ENCODE measurements at regions not wholly inside any gene's neighbourhood (a gene's known extent, or its start where the extent isn't known, plus 50 kb on each side); places are given as distances from the start of the nearest gene placed in this dataset.
"Not testable (repeated sequence)": the region's sequence is repeated elsewhere in the genome, so short reads cannot be mapped to it uniquely, and the experiment has no call there.

DNA sequence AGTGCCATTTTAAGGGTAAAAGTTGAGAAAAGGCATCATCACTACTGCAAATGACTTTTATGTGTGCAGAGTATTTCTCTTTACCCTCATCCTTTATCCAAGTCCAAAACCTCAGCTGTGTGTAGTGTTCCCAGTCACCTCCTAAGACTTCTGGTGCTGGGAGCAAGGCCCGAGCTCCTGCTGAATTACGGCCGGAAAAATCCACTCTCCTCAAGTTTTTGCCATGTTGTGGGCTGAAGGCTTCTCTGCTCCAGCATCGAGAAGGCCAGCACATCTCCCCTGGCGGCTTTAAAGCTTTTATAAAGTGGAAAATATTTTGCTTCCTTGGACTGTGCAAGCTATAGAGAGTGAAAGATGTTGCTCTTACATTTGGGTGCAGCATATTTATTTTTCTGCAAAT lies 153.2 kb upstream of the THBS2 start:
- DNase-seq (ENCODE audit: insufficient read length, low spot score) (no peak), FAIRE-seq (no peak)

DNA sequence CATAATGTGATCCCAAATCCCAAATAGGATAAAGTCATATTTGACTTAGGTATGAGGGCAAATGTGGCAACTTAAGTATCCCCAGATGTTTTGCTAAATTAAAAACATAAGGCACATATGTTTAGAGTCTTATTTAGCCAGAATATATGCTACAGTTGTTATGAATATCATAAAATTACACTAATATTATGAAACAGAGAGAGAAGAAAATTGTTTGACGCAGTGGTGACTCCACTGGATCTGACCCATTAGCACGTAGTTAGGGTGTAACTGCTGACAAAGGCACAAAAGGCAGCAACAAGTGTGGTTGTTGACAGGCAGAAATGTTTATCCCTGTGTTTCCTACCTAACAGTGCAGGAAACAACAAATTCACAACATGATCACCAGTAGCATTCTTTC lies 152.4 kb upstream of the THBS2 start:
- DNase-seq (ENCODE audit: insufficient read length, low spot score) = no peak
- TF ChIP-seq POLR2A (IDR thresholded peaks at IDR 0.05; ENCODE audit: low read depth, low read length) = no peak

More for the DNA sequence above, 153.2 kb upstream of the THBS2 start:
- TF ChIP-seq POLR2A (IDR thresholded peaks at IDR 0.05; ENCODE audit: low read depth, low read length) = no peak

GRCh38 chr6:169404828-169405227 lies 151.2 kb upstream of the THBS2 start:
- FAIRE-seq = no peak
- DNase-seq (ENCODE audit: insufficient read length, low spot score) = no peak

More for the DNA sequence above, 152.4 kb upstream of the THBS2 start:
- FAIRE-seq = no peak

GRCh38 chr6:169398342-169399105 lies 144.9 kb upstream of the THBS2 start:
- FAIRE-seq = no peak
- DNase-seq (ENCODE audit: insufficient read length, low spot score) = no peak
- no peak for TF ChIP-seq POLR2A (IDR thresholded peaks at IDR 0.05; ENCODE audit: low read depth, low read length)

More at GRCh38 chr6:169404828-169405227, 151.2 kb upstream of the THBS2 start:
- no peak for TF ChIP-seq POLR2A (IDR thresholded peaks at IDR 0.05; ENCODE audit: low read depth, low read length)

- TF ChIP-seq POLR2A (IDR thresholded peaks at IDR 0.05; ENCODE audit: low read depth, low read length) = no peak
- FAIRE-seq (no peak), DNase-seq (ENCODE audit: insufficient read length, low spot score) (no peak)
Observed at GRCh38 chr6:169397684-169398083, 144.0 kb upstream of the THBS2 start.

DNA sequence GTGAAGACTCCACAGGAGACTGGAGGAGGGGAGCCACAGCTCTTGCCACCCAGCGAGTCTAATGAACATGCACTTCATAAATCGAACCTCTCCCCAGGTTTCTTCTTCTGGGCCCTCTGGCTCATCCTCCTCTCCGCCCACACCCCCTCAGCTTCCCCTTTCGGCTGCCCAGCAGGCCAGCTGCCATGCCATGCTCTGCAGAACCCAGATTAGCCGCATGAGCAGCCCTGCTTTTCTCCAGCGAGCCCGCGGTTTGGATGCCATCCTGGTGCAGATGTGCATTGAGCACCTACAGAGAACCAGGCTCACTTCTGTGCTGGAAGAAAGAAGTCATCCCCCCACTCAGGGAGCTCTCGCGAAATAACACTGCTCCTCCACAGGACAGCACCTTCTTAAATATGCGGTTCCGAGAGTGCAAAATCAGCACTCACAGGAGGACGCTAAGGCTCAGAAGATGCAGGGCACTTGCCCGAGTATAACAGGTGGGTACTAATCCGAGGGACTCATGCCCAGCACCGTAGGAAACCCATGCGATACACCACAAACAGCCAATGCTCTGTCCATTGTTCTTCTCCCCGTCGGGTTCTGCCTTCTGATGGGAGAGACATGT lies 143.0 kb upstream of the THBS2 start:
- FAIRE-seq (no peak), DNase-seq (ENCODE audit: insufficient read length, low spot score) (no peak)

GRCh38 chr6:169396009-169396539 lies 142.4 kb upstream of the THBS2 start:
- DNase-seq (ENCODE audit: insufficient read length, low spot score); FAIRE-seq: not testable (repeated sequence)

More for the DNA sequence above, 143.0 kb upstream of the THBS2 start:
- no peak for TF ChIP-seq POLR2A (IDR thresholded peaks at IDR 0.05; ENCODE audit: low read depth, low read length)

DNA sequence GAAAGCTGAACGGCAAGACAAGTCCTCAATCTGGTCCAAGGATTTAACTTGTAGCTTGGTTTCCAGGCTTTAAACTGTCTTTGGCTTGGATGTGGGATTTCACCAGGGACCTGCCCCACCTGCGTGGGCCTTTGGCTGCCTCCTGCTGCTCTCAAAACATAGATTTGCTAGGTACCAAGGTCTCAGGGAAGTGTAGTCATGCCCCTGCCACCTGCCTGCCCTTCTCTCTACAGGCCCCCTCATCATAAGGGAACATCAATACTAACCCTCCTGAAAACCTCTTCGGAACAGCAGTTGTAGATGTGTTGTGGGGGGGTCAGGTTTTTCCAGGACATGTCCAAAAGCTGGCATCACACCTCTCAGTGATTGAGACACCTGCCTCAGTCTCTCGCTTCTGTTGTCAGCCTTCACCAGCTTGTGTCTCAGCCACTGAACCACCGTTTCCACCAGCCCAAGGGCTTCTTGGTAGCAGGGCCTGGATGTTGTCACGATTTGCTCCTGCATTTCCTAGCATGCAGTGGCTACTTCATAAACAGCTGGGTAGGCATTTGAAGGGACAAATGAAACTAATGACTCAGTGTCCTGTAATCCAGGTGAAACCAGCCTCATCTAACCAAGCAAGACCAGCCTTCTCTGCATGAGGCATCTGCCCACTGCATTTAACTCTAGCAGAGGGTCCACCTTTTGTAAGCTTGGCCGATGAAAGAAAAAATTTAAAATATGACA lies 141.6 kb upstream of the THBS2 start:
- TF ChIP-seq POLR2A (IDR thresholded peaks at IDR 0.05; ENCODE audit: low read depth, low read length) = no peak
- DNase-seq (ENCODE audit: insufficient read length, low spot score) = no peak
- FAIRE-seq = no peak

GRCh38 chr6:169393753-169394152 lies 140.1 kb upstream of the THBS2 start:
- FAIRE-seq (no peak), DNase-seq (ENCODE audit: insufficient read length, low spot score) (no peak)
- no peak for TF ChIP-seq POLR2A (IDR thresholded peaks at IDR 0.05; ENCODE audit: low read depth, low read length)

GRCh38 chr6:169391473-169392071 lies 137.9 kb upstream of the THBS2 start:
- no peak for DNase-seq (ENCODE audit: insufficient read length, low spot score)
- no peak for TF ChIP-seq POLR2A (IDR thresholded peaks at IDR 0.05; ENCODE audit: low read depth, low read length)
- no peak for FAIRE-seq

DNA sequence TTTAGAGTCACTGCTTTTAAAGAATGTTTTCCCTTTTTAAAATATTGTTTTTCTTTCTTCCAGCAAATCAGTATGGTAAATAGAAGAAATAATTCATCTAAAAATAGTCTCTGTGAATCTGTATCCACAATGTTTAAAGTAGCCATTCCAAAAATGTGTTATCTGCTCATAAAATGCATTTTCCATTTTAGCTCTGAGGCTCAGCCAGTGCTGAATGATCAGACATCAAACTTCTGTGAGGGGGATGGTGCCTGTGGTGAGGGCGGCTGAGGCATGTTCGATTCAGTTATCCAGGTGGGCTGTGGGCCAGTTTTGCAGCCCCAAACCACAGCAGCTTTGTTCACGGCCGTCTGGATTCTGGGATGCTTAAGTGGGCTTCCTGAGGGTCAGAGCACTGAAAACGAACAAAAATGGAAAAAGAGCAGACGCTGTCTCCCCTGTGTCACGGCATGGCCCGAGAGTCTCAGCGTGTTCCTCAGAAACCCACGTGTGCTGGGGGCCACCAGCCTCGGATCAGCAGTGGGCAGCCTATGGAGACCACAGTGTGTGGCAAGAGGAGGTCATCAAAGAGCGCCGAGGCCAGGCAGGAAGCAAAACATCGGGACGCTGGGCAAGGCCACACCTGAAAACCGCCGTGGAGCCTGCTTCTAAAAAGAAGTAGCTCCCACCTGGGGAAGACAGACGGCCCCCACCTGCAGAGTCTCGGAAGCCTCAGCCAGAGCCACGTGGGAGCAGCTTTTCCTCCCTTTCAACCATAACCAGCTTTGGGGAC lies 134.9 kb upstream of the THBS2 start:
- DNase-seq (ENCODE audit: insufficient read length, low spot score) (no peak), FAIRE-seq (no peak)
- no peak for TF ChIP-seq POLR2A (IDR thresholded peaks at IDR 0.05; ENCODE audit: low read depth, low read length)

DNA sequence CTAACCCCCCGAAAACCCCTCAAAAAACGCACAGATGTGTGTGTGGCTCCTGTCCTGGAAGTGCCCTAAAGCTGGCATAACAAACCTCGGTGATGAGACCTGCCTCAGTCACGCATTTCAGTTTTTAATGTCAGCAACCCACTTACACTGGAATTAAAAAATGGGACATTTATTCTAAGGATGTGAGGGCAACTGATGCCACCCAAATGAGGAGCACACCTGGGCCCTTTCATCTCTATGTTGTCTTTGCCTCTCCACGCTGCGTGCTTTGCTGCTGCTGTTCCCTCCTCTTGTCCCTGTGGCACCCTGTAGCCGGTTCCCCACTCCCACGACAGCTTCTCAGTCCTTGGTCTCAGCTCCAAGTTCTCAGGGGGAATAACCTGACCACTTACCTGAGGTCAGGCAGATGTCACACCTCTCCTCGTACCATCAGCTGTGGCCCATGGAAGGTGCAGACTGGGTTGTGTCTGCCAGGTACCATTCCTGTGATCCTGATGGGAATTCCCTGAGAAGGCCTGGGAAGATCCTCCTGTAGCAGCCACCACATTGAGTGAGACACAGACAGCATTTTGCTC lies 134.2 kb upstream of the THBS2 start:
- FAIRE-seq (no peak), DNase-seq (ENCODE audit: insufficient read length, low spot score) (no peak)
- no peak for TF ChIP-seq POLR2A (IDR thresholded peaks at IDR 0.05; ENCODE audit: low read depth, low read length)

Data from H54 (cell line).